DMS 273 (cell line): ENCODE measurements at regions not wholly inside any gene's neighbourhood (a gene's known extent, or its start where the extent isn't known, plus 50 kb on each side); places are given as distances from the start of the nearest gene placed in this dataset.

ENCODE experiments used
- DNase-seq: peaks from one replicate; lab custom pipeline; 2025; ENCODE audit not compliant: unreplicated experiment; lab: John Stamatoyannopoulos, UW

DNA sequence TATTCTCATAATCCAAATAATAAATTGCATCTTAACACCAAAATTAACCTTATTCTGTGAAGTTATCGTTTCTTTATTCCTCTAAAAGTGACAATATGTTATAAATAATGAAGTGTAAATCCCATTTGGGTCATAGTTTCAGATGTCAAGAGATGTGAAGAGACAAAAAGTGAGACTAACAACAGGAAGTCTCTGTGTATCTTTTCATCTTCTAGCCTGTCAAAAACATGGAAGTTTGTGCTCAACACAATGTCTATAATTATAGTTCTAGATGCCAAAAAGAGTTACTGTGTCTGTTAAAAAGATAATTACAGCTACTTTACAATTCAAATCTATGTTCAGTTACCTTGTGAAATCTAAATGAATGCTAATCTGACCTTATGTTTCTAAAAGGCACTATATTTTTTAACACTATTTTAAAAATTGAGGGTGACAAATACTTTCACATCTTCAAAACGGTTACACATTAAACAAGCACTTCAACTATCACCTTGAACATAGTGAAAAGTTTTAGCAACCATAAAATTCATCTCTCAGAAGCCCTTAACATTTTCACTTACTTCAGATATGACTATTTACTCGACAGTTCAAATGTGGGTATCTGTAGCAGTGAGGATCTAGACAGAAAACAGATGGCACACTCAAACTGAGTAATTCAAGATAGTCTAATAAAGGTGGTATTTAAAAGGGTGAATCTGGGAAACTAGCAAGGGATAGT, 509.8 kb downstream of the ARAP2 start:
- DNase-seq = peak; percentile 13

DNA sequence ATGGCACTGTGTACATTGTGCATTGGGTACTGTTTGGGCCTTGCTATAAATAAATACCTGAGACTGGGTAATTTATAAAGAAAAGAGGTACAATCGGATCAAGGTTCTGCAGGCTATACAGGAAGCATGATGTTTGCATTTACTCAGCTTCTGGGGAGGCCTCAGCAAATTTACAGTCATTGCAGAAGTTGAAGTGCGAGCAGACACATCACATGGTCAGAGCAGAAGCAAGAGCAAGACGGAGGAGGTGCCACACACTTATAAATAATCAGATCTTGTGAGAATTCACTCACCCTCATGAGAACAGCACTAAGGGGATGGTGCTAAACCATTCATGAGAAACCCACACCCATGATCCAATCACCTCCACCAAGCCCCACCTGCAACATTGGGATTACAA, 505.0 kb downstream of the ARAP2 start:
- no peak for DNase-seq

DNA sequence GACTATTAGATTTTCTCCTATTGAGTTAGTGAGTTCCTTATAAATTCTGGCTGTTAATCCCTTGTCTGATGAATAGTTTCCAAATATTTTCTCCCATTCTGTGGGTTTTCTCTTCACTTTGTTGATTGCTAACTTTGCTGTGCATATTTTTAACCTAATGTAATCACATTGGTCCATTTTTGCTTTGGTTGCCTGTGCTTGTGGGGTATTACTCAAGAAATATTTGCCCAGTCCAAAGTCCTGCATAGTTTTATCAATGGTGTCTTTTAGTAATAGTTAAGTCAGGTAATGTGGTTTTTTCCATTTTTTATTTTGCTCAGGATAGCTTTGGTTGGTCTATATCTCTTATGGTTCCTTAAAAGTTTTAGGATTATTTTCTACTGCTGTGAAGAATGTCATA, 490.3 kb downstream of the ARAP2 start:
- DNase-seq = no peak

GRCh38 chr4:35757836-35758235, 486.5 kb downstream of the ARAP2 start:
- DNase-seq = no peak

- no peak for DNase-seq
Measured at GRCh38 chr4:35760807-35761206, 483.5 kb downstream of the ARAP2 start.

DNA sequence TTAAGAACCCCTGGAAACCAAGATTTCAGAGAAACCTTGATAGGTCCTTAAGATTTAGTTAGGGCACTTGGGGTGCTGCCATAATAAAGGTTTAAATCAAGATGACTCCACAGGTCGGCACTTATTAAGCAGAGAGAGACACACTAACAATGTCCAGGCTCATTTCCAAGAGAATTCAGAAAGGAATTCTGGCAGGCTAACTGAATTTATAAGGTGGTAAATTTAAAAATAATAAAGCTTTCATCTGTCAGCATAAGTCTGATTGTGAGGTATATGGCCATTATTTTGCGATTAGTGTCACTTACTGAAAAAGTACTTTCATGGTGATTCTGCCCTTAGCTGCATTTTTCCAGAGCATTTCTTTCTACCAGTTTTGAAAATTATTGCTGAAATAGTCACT, 472.7 kb downstream of the ARAP2 start:
- no peak for DNase-seq

GRCh38 chr4:35772291-35772690, 472.0 kb downstream of the ARAP2 start:
- DNase-seq = no peak

DNA sequence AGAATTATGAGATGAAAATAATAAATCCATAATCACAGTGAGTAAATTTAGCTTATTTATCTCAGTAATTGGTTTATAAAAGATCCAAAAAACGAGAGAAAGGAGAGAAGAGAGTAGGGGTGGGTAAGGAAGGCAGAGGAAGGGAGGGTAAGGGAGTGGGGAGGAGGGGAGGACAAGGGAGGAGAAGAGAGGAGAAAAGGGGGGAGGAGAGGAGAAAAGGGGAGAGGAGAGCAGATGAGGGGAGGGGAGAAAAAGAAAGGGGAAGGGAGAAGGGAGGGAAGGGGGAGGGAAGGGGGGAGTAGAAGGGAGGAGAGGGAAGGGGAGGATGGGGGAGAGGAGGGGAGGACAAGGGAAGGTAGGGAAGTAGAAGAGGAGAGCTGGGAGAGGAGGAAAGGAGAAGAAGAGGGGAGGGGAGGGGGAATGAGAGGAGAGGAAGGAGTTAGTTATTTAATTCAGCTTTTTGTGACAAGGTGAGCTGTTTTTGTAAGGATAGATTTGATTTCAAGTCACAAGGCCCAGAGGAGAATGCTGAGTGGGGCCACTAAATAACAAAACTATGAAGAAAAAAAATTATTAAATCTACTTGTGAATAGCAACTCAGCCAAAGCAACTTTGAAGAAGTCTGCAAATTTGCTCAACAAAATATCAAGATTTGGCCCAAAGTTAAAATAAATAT, 454.3 kb downstream of the ARAP2 start:
- DNase-seq = no peak

DNA sequence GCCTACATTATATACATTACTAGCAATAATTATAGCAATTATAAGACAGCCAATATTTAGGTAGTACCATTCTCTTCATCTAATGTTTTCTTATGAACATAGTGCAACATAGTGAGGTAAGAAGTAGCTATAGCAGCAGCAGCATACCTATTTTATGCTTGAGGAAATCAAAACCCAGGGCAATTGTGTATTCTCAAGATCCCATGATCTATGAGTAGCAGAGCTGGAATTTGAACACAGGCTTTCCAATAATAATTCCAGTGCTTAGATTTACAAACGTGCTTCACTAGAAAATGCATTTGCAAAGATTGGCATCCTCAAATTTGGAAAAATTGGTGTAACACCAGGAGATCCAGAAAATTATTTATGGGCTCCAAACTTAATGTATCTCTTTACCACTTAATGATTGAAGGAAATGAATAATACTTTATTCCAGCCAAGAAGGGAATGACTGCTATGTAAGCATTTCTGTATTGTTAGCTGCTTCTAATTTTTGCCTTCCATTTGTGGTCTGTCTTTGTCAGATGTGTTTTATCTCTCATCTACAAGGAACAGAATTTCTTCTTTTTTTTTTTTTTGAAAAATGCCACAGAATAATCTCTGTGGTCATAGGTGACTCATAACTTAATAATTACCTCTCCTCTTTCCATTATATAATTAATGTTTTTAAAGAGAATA, 451.1 kb downstream of the ARAP2 start:
- no peak for DNase-seq

DNA sequence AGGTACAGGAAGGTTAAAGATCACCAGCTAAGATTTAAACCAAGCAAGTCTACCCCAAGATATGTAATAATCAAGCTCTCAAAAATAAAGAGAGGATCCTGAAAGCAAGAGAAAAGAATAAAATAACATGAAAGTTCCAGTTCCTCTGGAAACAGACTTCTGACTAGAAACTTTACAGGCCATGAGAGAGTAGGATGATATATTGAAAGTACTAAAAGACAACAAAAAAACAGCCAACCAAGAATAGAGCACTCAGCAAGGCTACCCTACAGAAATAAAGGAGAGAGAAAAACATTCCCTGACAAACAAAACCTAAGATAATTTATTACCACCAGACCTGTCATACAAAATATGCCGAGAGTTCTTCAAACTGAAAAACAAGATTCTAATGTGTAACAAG, 450.5 kb downstream of the ARAP2 start:
- DNase-seq = no peak

GRCh38 chr4:35800669-35801068, 443.6 kb downstream of the ARAP2 start:
- DNase-seq = no peak

GRCh38 chr4:35802644-35803043, 441.7 kb downstream of the ARAP2 start:
- DNase-seq = no peak

DNA sequence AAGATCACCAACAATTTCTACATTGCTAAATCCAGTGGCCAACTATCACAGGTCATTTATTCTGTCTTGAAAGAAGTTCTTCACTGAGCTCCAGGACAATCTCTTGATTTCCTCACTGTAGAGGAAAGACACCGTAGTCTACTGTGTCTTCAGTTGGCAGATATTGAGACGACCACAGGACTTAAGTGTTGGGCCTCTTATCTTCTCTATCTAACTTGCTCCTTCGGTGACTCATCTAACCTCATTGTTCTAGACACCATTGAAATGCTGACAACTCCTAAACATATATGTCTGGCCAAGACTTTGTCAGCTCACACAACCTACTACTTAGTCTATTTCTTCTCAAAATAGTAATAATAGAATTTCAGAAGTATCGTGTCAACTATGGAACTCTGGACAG, 425.8 kb downstream of the ARAP2 start:
- DNase-seq = no peak

DNA sequence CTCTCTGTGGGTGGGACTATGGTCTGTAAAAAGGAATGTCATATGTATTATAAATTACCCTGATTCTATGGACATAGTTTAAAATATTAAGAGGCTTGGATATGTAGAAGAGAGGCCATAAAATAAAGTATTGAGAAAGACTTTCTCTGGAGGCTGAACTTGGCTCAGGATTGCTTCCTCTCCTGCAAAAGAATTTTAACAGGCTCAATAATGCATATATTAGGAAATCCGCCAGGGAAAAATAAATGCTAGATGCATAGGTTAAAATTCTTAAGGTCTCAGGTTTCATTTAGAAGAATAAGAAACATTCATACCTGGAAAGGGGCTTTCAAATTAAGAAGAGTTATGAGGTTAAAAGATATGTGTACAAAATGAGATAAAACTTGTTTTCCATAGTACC, 424.3 kb downstream of the ARAP2 start:
- DNase-seq = no peak

DNA sequence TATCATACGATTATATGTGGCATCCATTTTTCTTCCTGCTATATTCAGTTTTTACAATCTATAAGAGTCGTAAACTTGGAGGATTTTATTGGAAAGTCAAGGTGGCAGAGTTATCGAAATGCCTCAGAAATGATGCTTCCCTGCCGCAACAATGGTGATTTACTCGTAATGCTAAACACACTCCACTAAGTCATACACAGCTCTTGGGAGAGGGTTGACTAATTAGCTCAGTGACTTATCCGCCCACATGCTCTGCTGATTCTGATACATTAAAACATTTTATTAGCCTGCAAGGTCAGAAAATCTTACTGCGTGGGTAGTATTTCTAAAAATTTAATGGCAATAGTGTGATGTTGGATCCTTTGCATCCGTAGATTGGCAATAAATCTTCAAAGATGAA, 420.1 kb downstream of the ARAP2 start:
- no peak for DNase-seq

DNA sequence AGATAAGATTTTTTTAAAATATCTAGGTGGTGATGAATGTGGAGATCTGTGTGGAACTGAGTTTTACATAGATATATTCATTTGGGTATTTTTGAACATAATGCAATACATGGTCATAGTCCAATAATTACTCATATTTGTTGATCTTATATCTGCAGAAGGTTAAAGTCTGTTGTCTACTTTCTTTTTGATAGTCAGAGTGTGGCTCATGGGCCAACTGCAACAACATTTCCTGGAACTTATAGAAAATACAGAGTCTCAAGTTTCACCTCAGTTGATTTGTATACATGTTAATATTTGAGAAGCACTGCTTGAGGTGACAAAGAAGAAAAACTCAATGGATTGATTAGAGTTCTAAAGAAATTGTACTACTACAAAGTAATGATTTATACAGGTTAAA, 408.4 kb downstream of the ARAP2 start:
- DNase-seq = no peak

- no peak for DNase-seq
Measured at GRCh38 chr4:35836596-35836995, 407.7 kb downstream of the ARAP2 start.

- peak; percentile 38 for DNase-seq
Measured at GRCh38 chr4:35867057-35867456, 377.3 kb downstream of the ARAP2 start.

DNA sequence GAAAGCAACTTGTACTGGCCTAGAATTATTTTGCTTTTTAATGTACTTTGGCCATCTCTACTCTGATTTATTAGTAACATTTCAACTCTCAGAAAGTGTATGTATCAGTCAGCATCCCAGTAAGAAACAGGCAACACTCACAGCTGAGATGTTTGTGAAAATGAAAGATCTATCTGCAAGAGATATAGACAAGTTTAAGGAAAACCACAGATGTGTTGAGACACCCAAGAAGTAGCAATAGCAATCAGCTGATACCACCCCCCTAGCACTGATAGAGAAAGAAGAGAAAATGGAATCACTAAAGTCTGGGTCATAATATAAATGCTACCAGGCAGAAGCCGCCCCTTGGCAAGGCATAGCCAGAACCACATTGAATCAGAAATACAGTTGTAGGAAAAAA, 372.0 kb downstream of the ARAP2 start:
- no peak for DNase-seq

DNA sequence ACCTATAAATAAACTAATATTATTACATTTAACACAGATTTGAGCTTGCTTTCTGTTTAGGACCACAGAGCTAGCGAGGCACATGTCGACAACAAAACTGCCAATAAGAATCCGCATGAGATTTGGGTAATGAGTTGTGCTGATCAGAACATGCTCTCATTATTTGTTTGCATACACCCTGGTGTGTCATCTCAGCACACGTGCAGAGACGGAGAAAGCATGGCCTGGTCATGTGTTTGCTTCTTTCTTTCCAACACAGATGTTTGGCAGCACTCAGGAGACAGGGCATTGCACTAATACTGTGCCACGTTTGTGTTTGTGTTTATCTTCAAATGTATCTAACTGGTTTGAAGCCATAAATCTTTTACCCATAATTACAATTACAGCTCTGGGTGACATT, 364.8 kb downstream of the ARAP2 start:
- no peak for DNase-seq

GRCh38 chr4:35883108-35883507, 361.2 kb downstream of the ARAP2 start:
- no peak for DNase-seq

DNA sequence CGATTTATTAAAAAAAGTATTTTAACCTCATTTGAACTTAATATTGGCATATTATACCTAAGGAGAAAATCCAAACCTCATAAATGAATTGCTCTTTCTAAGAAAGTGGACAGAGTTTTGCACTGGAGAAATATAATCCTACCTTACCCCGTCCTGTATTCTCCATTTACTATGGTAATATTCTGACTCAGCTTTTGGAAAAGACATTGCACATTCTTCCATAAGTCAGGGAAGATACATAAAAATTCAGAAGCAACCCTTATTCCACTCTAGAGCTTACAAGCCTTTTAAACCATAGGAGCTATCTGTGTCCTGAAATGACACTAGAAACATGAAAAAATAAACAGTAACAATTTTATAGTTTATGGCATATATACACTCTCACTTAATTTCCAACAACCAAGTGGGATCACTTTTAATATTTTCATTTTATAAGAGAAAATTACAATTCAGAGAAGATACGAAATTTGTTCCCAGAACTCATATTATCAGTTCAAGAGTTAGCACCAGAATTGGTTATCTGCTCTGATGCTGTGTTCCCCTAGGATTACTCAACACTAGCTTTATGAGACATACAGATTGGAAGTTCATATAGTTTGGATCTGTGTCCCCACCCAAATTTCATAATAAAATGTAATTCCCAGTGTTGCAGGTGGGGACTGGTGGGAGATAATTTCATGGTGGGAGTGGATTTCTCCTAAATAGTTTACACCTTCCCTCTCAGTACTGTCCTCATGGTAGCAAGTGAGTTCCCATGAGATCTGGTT, 359.4 kb downstream of the ARAP2 start:
- no peak for DNase-seq
